GM21576 (cell line): ENCODE measurements at regions not wholly inside any gene's neighbourhood (a gene's known extent, or its start where the extent isn't known, plus 50 kb on each side); places are given as distances from the start of the nearest gene placed in this dataset.
"Not testable (repeated sequence)": the region's sequence is repeated elsewhere in the genome, so short reads cannot be mapped to it uniquely, and the experiment has no call there.

ENCODE experiments used
- ATAC-seq: cut with Tn5 transposase; IDR thresholded peaks from one replicate; pipeline ENCODE4 v1.9.1; 2021; ENCODE audit warnings: mild to moderate bottlenecking, moderate library complexity; ENCODE audit not compliant: unreplicated experiment

GRCh38 chr5:152456815-152457443 lies 51.9 kb upstream of the NMUR2 start:
- ATAC-seq: peak; percentile 75

- ATAC-seq: peak; percentile 87
These were observed 57.1 kb upstream of the NMUR2 start for GRCh38 chr5:152462021-152462721.

- no peak for ATAC-seq
These were observed 59.0 kb upstream of the NMUR2 start for GRCh38 chr5:152464048-152464447.

GRCh38 chr5:152465140-152465539 lies 60.1 kb upstream of the NMUR2 start:
- no peak for ATAC-seq

- ATAC-seq: no peak
These were observed 61.1 kb upstream of the NMUR2 start for GRCh38 chr5:152466085-152466745.

- no peak for ATAC-seq
These were observed 65.1 kb upstream of the NMUR2 start for GRCh38 chr5:152470167-152470566.

- ATAC-seq: no peak
These were observed 67.0 kb upstream of the NMUR2 start for GRCh38 chr5:152472083-152472482.

- no peak for ATAC-seq
These were observed 69.9 kb upstream of the NMUR2 start for GRCh38 chr5:152474961-152475360.

GRCh38 chr5:152477536-152477935 lies 72.5 kb upstream of the NMUR2 start:
- no peak for ATAC-seq

- not testable (repeated sequence) for ATAC-seq
These were observed 74.8 kb upstream of the NMUR2 start for GRCh38 chr5:152479866-152480265.

- not testable (repeated sequence) for ATAC-seq
These were observed 75.6 kb upstream of the NMUR2 start for GRCh38 chr5:152480677-152481076.

- no peak for ATAC-seq
These were observed 82.1 kb upstream of the NMUR2 start for GRCh38 chr5:152487130-152487529.

- ATAC-seq: no peak
These were observed 83.8 kb upstream of the NMUR2 start for GRCh38 chr5:152488869-152489268.

- no peak for ATAC-seq
These were observed 94.9 kb upstream of the NMUR2 start for GRCh38 chr5:152499814-152500535.

GRCh38 chr5:152501294-152501693 lies 96.2 kb upstream of the NMUR2 start:
- no peak for ATAC-seq

- no peak for ATAC-seq
These were observed 98.1 kb upstream of the NMUR2 start for GRCh38 chr5:152503206-152503605.

GRCh38 chr5:152505442-152506042 lies 100.5 kb upstream of the NMUR2 start:
- peak; percentile 88 for ATAC-seq

- no peak for ATAC-seq
These were observed 106.0 kb upstream of the NMUR2 start for GRCh38 chr5:152511120-152511519.

- no peak for ATAC-seq
These were observed 106.6 kb upstream of the NMUR2 start for GRCh38 chr5:152511531-152512132.

GRCh38 chr5:152514827-152515397 lies 109.8 kb upstream of the NMUR2 start:
- ATAC-seq: no peak
